ENCODE measurements at regions not wholly inside any gene's neighbourhood (a gene's known extent, or its start where the extent isn't known, plus 50 kb on each side); places are given as distances from the start of the nearest gene placed in this dataset.

DNA sequence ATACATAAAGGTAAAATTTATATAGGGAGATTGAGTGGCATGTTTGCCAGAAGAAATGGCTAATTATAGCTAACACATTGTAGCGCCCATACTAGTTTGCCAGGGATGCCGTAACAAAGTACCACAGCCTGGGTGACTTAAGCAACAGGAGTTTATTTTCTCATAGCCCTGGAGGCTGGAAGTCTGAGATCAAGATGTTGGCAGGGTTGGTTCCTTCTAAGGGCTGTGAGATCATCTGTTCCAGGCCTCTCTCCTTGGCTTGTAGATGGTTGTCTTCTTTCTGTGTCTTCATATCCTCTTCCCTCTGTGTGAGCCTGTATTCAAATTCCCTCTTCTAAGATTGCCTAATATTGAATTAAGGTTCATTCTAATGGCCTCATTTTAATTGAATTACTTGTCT, 417.5 kb upstream of the OPRM1 start:
- DNase-seq = no peak

- no peak for DNase-seq
Measured at GRCh38 chr6:153621070-153621469, 418.0 kb upstream of the OPRM1 start.

DNA sequence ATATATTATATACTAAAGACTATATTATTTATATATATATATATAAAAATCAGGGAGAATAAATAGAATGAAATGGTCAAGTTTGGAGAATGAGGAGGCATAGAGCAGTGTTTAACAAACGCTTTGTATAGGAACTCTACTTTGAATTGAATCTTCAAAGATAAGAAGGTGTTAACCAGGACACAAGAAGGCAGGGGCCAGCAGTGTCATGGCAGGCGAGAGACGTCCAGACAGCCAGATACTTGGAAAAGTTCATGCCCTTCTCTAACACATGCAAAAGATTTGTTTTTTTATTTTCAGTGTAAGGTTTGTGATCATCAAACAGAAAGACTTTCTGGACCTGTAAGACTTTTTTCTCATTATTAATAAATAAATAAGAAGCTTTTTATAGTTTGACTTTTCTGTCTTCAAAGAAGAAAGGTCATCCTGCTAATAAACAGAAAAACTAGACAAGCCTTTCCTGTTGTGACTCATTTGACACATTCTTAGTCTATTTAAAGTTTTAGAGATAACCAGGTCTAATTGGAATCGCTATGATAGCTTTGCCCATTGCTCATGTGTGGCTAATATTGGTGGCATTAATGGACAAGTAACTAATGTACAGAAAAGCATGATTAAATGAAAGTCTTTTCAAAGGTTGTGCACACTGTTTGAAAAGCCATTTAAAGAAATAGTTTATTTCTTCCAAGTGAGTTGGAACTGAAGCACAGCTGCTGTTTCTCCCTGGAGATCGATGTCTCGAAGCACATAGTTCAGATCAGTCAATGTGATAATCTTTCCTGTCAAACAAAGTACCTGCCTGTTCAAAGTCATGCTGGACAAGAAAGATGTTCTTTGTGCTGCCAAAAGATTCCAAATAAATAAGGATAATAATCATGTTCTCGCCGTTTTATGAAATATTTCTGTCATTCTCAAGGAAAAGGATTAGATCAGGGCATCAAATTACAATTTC, 420.4 kb upstream of the OPRM1 start:
- no peak for DNase-seq

DNA sequence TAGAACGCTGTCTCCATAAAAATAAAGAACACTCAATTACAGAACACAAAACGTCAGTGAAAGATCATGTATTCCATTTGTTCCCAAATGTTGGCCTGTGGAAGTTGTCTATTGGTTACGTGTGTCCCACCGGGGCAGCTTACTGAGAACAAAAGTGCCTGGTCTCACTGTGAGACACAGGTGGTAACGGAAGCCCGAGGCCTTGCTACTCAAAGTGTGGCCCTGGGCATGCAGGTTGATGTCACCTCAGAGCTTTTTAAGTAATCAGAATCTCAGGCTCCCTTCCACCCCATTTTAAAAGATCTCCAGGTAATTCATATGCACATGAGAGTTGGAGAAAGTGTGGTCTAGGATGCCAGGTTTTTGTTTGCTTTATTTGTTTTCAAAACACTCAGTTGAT, 422.5 kb upstream of the OPRM1 start:
- DNase-seq = no peak

DNA sequence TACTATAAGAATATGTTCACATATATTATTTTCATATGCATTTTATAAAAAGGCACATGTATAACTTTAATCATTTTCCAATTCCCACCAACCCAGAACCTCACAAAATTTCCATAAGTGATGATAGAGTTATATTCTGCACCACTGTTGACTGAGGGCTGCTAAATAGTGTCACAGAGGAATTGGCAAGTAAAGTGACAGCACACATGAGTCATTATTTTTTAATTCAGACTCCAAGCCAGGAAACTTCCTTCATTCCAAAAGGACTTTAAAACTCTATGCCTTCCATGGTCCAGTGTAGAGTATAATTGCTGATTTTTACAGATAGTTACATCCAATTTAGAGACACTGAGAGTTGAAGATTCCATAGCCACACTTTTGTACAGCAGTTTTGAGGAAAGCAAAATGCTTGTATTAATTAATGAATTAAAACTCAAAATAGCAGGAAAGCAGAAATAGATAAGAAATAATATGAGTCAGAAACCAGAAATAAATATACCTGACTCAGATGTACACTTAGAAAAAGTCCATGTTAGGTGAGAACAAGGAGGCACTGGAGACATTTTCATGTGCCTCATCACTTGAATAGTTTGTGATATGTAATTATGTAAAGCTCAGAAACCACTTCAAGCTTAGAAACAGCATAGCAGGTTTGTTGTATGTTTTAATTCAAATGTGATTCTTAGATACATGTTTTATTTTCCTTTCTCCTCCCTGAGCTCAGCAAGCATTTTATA, 425.2 kb upstream of the OPRM1 start:
- no peak for DNase-seq

- DNase-seq = no peak
Measured at GRCh38 chr6:153602401-153602800, 436.6 kb upstream of the OPRM1 start.

- no peak for DNase-seq
Measured at GRCh38 chr6:153599901-153600300, 439.1 kb upstream of the OPRM1 start.

DNA sequence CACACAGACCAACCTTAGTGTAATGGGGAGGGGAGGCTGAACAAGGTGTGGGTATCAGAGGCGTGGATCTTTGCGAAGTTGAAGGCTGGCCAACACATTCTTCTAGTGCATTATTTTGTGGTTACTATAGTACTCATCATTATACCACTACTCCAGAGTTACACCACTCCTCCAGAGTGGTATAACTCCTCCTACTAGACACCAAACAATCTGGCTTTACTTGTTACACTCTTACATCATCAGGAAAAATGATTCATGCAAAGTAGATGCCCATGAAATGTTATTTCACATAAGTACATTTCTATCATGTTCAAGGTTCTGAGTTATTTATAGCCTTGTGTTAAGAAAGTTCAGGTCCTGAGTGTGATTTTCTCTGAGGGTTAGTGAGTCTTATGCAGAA, 443.1 kb upstream of the OPRM1 start:
- no peak for DNase-seq

- DNase-seq = no peak
Measured at GRCh38 chr6:153594871-153595270, 444.2 kb upstream of the OPRM1 start.

GRCh38 chr6:153591159-153591558, 447.9 kb upstream of the OPRM1 start:
- no peak for DNase-seq

DNA sequence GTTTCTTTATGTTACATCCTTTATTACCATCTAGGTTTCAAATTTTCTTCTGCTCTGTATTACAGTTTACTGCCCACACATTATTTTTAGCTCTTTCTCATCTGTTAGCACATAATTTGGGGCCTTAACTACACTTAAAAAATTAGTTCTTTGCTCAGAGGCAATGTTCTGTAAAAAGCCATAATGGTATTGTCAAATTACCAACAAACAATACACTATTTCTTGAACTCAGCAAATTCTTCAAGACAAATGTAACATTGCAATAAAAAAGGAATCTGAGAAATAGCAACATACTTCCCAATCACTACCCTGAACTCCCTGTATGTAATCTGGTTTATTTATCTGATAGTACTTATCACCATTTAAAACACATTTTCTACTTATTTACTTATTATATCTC, 448.6 kb upstream of the OPRM1 start:
- no peak for DNase-seq

DNA sequence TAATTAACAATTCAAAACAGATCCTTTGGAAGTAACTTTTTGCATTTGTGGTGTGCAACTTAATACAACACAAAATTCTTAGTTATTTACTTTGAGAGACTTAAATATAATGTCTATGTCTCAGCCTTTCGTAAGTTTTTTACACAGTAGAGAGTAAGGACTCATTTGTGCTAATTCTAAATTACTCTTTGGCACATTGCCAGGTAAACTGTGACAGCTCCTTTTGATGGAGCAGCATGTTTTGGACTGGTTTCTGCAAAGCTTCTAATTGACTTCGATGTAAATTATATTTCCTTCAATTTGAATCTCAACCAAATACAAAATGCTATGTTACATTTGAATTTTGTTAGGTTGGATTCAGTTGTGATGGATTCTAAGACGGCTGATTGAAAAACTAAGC, 450.7 kb upstream of the OPRM1 start:
- no peak for DNase-seq

DNA sequence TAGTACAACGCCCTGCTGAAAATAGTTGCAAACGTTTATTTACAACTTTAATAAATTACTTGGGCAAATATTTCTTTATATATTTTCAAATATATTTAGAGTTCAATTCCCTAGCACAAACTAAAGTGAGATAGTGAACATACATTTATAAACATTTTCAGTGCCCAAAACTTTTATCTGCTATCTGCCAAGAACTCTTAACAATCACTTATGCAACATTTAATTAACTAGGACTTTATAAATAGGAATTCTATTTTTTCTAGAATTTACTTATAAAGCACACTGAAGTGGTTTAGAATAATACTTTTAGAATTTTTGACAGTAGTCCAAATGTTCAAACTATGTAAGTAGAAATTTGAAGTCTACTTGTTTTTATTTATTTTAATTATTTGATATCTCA, 452.6 kb upstream of the RGS17 start:
- DNase-seq = no peak

DNA sequence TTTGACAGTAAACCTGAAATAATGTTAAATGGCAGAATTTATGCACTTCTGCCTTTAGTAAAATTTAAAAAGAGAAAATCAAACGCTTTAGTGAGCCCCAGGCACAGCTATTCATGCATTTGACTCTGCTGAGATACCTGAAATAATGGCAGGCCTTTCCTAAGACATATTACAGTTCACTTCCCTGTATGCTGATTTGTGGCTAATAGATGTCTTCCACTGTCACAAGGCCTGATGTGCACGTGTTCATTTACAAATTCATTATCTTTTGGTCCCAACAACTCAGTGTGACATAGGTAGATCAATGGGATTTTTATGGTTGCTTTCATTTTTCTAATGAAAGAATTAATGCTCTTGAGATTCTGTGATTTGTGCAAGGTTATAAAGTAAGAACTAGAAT, 449.7 kb upstream of the RGS17 start:
- no peak for DNase-seq

- DNase-seq = no peak
Measured at GRCh38 chr6:153575528-153575927, 444.4 kb upstream of the RGS17 start.

DNA sequence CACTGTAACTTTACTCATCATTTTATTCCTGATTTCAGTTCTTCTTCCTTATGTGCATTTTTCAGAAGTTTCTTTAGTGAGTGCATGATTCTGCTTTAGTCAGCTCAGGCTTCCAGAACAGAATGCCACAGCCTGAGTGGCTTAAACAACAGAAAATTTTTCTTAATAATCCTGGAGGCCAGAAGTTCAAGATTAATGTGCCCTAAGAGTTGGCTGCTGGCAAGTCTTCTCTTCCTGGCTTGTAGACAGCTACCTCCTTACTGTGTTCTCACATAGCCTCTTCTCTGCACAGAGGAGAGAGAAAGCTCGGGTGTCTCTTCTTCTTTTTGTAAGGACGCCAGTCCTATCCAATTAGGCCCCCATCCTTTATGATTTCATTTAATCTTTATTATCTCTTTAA, 443.1 kb upstream of the RGS17 start:
- no peak for DNase-seq

- no peak for DNase-seq
Measured at GRCh38 chr6:153572371-153572770, 441.3 kb upstream of the RGS17 start.

GRCh38 chr6:153568628-153569027, 437.5 kb upstream of the RGS17 start:
- DNase-seq = no peak

DNA sequence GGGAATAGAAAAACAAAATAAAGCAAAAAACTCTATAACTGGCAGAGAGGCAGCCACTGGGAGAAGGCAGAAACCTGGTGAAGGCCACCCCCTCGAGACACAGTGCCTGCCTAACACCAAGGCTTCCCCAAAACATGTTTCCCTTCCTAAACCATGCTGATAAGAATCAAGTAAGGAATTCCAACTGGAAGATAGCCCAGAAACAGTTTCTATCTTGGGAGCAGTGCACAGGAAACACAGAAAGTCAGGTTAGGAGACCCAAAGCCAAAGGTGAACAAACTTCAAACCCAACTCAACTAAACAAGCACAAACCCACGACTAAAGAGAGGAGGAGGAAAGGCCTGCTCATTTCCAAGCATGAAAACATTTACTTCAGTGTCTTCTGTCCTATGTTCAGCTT, 433.7 kb upstream of the RGS17 start:
- DNase-seq = no peak

DNA sequence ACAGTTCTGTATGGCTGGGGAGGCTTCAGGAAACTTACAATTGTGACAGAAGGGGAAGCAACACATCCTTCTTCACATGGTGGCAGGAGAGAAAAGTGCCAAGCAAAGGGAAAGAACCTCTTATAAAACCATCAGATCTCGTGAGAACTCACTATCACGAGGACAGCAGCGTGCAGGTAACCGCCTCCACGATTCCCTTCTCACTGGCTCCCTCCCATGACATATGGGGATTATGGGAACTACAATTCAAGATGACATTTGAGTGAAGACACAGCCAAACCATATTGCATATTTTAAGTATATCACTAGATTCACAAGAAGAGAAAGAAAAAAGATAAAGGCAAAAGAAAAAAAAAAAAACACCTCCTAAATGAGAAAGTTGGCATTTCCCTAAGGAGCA, 431.9 kb upstream of the RGS17 start:
- peak; percentile 6 for DNase-seq

- peak; percentile 3 for DNase-seq
Measured at GRCh38 chr6:153553627-153554026, 422.5 kb upstream of the RGS17 start.

- no peak for DNase-seq
Measured at GRCh38 chr6:153539602-153540001, 408.5 kb upstream of the RGS17 start.

DNA sequence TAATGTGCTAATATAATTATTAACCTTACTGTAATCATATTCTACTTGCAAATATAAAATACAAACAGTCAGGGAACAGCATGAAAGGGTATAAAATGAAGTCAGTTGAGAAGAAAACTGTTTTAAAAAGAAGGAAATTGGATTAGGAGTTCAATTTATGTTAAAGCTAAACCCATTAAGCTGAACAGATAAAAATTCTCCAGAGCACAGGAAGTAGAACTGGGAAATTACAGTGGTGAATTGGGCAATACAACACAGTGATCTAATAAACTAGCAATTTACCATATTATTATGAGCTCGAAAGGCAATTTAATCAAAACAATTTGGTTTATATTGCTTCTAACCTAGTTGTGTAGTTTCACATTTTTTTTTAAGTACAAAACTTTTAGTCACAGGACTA, 407.4 kb upstream of the RGS17 start:
- DNase-seq = no peak

GRCh38 chr6:153537422-153537821, 406.3 kb upstream of the RGS17 start:
- DNase-seq = no peak
